Activated B cell treated with CpG ODN at 0.5 μM for 24 hours (primary cell): ENCODE measurements at regions not wholly inside any gene's neighbourhood (a gene's known extent, or its start where the extent isn't known, plus 50 kb on each side); places are given as distances from the start of the nearest gene placed in this dataset.

Source experiments
- ATAC-seq: fragments of 200-7000 bp; cut with Tn5 transposase; one replicate; pipeline ENCODE4 v1.10.0; 2021; ENCODE audit warnings: low read depth, mild to moderate bottlenecking, moderate library complexity
- CTCF ChIA-PET: fragments of 350-600 bp; sonication (Branson Sonifier 250); formaldehyde crosslinking; loops from one replicate; lab custom pipeline; 2021; ENCODE audit warnings: antibody characterized with exemption; lab: Charles Lee
- POLR2A ChIA-PET: fragments of 350-600 bp; sonication (Branson Sonifier 250); formaldehyde crosslinking; loops from one replicate; lab custom pipeline; 2021; ENCODE audit warnings: antibody characterized with exemption; lab: Charles Lee
- DNase-seq: peaks from one replicate; pipeline ENCODE4 v3.0.0; 2022
- H3K27ac Mint-ChIP-seq: one replicate; pipeline ENCODE4 v1.8.0; 2020; ENCODE audit warnings: mixed read lengths
- H3K27me3 Mint-ChIP-seq: one replicate; pipeline ENCODE4 v1.8.0; 2021; ENCODE audit warnings: mixed read lengths
- H3K36me3 Mint-ChIP-seq: one replicate; pipeline ENCODE4 v1.8.0; 2021; ENCODE audit warnings: low read depth, mixed read lengths
- H3K4me1 Mint-ChIP-seq: one replicate; pipeline ENCODE4 v1.8.0; 2021; ENCODE audit warnings: mixed read lengths
- H3K4me3 Mint-ChIP-seq: one replicate; pipeline ENCODE4 v1.8.0; 2020; ENCODE audit warnings: mild to moderate bottlenecking, mixed read lengths
- H3K9me3 Mint-ChIP-seq: one replicate; pipeline ENCODE4 v1.8.0; 2020; ENCODE audit warnings: mixed read lengths
- intact Hi-C: fragments of 100-400 bp; cut with micrococcal nuclease; formaldehyde crosslinking; loops from one replicate; pipeline ENCODE4 v1.15.1; 2024
- TF ChIP-seq, protein P1 (sequence below): fragments of 200-600 bp; IDR thresholded peaks from one replicate; pipeline ENCODE4 v1.8.0; 2022; ENCODE audit warnings: antibody characterized with exemption, mild to moderate bottlenecking

DNA sequence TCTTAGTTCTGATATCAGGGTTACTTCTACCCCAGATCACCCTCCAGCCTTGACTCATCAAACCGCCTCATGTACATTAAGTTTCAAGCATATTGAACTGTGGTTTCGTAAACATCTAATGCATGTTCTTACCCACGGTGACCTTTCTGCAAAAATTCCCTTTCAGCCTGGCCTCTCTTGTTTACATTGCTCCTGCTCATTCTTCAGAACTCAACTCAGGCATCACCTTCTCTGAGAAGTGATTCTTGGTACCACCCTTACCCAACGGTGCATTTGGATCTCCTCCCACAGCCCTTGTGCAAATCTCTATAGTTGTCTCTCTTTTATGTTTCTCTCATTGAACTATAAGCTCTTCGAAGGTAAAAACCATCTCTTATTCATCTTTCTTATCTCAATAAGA is 503.1 kb upstream of the PKDCC start:
- H3K27ac Mint-ChIP-seq, result no peak overlapping the region
- ATAC-seq, result no peak
- DNase-seq, result no peak
- no peaks in the 10 kb centered on the region for H3K4me1 Mint-ChIP-seq
- no peaks in the 10 kb centered on the region for H3K36me3 Mint-ChIP-seq
- no peak overlapping the region for H3K4me3 Mint-ChIP-seq
- POLR2A ChIA-PET, result no interaction called here
- intact Hi-C loops, result no loop called here
- TF ChIP-seq, protein P1, sequence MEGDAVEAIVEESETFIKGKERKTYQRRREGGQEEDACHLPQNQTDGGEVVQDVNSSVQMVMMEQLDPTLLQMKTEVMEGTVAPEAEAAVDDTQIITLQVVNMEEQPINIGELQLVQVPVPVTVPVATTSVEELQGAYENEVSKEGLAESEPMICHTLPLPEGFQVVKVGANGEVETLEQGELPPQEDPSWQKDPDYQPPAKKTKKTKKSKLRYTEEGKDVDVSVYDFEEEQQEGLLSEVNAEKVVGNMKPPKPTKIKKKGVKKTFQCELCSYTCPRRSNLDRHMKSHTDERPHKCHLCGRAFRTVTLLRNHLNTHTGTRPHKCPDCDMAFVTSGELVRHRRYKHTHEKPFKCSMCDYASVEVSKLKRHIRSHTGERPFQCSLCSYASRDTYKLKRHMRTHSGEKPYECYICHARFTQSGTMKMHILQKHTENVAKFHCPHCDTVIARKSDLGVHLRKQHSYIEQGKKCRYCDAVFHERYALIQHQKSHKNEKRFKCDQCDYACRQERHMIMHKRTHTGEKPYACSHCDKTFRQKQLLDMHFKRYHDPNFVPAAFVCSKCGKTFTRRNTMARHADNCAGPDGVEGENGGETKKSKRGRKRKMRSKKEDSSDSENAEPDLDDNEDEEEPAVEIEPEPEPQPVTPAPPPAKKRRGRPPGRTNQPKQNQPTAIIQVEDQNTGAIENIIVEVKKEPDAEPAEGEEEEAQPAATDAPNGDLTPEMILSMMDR, result no peak
- no peaks in the 10 kb centered on the region for H3K9me3 Mint-ChIP-seq
- no peaks in the 10 kb centered on the region for H3K27me3 Mint-ChIP-seq
- CTCF ChIA-PET, result no interaction called here

DNA sequence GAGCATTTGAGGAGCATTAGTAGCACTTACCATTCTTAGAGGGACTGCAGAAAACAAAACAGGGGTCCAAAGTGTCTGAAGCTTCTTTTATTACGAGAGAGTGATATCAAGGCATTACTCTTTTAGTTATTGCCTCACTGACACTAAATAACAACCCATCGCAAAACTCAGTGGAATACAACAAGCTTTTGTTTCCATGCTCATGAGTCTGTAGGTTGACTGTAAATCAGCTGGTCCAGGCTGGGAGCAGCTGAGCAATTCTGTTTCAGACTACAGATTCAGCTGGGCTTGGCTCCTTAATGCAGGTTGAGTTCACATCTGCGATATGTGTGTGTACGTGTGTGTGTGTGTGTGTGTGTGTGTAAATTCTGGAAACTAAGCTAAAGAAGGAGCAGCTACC is 501.8 kb upstream of the PKDCC start:
- POLR2A ChIA-PET, result no interaction called here
- Mint-ChIP-seq H3K4me1 (no peaks in the 10 kb centered on the region), H3K9me3 (no peaks in the 10 kb centered on the region), H3K27ac (no peak overlapping the region), H3K4me3 (no peak overlapping the region), H3K36me3 (no peaks in the 10 kb centered on the region), H3K27me3 (no peaks in the 10 kb centered on the region)
- CTCF ChIA-PET, result no interaction called here
- TF ChIP-seq, protein P1, result no peak
- ATAC-seq, result no peak
- intact Hi-C loops, result no loop called here
- DNase-seq, result no peak

DNA sequence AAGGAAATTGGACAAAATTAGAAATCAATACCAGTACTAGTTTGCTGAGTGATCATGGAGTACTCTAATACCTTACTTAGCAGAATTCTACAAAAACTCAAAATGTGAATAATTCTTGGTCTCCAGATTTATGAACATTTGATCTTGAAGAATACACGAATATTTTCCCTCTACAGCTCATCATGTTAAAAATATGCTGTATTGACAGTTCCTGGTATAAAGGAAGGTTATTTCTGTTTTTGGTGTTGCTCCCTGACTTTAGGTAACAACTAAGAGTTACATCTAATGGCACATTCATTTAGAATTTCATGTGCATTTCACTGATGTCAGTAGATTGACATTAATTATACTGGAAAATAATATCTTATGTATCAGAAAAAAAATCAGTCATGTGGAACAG is 479.2 kb upstream of the PKDCC start:
- intact Hi-C loops, result no loop called here
- Mint-ChIP-seq H3K4me1 (no peaks in the 10 kb centered on the region), H3K4me3 (no peak overlapping the region), H3K27ac (no peak overlapping the region), H3K36me3 (no peaks in the 10 kb centered on the region), H3K9me3 (no peaks in the 10 kb centered on the region), H3K27me3 (no peaks in the 10 kb centered on the region)
- TF ChIP-seq, protein P1, result no peak
- ChIA-PET CTCF (no interaction called here), POLR2A (no interaction called here)
- ATAC-seq, result no peak
- DNase-seq, result no peak

DNA sequence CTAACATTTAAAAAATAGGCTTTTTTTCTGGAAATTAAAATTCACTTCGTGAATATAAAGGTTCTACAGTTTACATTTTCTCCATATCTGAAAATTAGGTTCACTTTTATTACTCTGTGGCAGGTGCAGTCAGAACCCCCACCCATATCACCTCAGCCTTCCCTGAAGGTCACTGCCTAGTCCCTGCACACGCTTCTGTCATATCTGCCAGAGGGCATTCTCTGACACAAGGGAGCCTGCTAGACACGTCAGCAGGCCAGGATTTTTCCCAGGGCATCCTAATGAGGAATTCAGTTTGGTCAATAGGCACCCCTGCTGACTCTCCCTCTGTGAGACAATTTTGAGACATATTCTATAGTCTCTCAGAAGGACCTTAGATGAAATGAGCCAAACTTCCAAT is 475.7 kb upstream of the PKDCC start:
- no peaks in the 10 kb centered on the region for H3K4me1 Mint-ChIP-seq
- no peak overlapping the region for H3K27ac Mint-ChIP-seq
- H3K36me3 Mint-ChIP-seq, result no peaks in the 10 kb centered on the region
- TF ChIP-seq, protein P1, result no peak
- H3K27me3 Mint-ChIP-seq, result no peaks in the 10 kb centered on the region
- DNase-seq, result no peak
- ChIA-PET POLR2A (no interaction called here), CTCF (no interaction called here)
- intact Hi-C loops, result no loop called here
- no peak for ATAC-seq
- H3K4me3 Mint-ChIP-seq, result no peak overlapping the region
- H3K9me3 Mint-ChIP-seq, result no peaks in the 10 kb centered on the region

DNA sequence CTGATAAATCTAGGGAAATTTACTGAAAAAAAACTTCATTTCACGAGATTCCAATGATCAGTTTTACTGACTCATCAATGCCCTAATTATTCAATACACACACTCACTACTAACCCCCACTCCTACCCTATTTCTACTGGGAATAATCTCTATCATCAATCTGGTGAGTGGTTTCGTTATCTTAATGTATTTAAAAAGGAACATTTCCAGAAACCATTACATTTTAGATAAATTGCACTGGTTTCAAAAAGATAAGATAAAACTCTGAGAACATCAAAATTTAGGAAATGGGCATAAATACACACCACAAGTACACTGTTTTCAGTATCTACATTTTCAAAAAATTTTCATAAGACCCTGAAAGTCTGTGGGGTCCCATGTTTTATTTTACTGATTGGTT is 471.4 kb upstream of the PKDCC start:
- H3K4me1 Mint-ChIP-seq, result no peaks in the 10 kb centered on the region
- intact Hi-C loops, result no loop called here
- H3K27me3 Mint-ChIP-seq, result no peaks in the 10 kb centered on the region
- no peak overlapping the region for H3K27ac Mint-ChIP-seq
- ChIA-PET POLR2A (no interaction called here), CTCF (no interaction called here)
- TF ChIP-seq, protein P1, result no peak
- H3K9me3 Mint-ChIP-seq, result no peaks in the 10 kb centered on the region
- ATAC-seq, result no peak
- H3K36me3 Mint-ChIP-seq, result no peaks in the 10 kb centered on the region
- DNase-seq, result no peak
- H3K4me3 Mint-ChIP-seq, result no peak overlapping the region
